H1 (cell line): ENCODE measurements at regions not wholly inside any gene's neighbourhood (a gene's known extent, or its start where the extent isn't known, plus 50 kb on each side); places are given as distances from the start of the nearest gene placed in this dataset.

Experiments used
- CREB1 ChIP-seq: IDR thresholded peaks from 2 replicates; pipeline ENCODE4 v1.6.1; 2012; ENCODE audit warnings: inconsistent platforms
- CTCF ChIP-seq, 3 experiments: IDR thresholded peaks; 1 replicate in 2 of 3; 2 replicates in 1 of 3; pipeline versions ENCODE4 v1.5.1 to v1.6.1; 2011; ENCODE audit warnings: low read length in 3 of 3, mild to moderate bottlenecking in 3 of 3, inconsistent platforms in 2 of 3, low read depth in 1 of 3, moderate library complexity in 1 of 3; ENCODE audit not compliant: insufficient read depth in 1 of 3; ENCODE audit errors: control extremely low read depth in 1 of 3
- EZH2 ChIP-seq: fragments of 200-600 bp; sonication (generic); IDR thresholded peaks from 2 replicates; pipeline ENCODE4 v1.7.1; 2012; ENCODE audit warnings: low read depth, mild to moderate bottlenecking, moderate library complexity, low read length, inconsistent platforms; ENCODE audit not compliant: severe bottlenecking
- POLR2A ChIP-seq, 2 experiments: IDR thresholded peaks; 1 replicate in 1 of 2; 2 replicates in 1 of 2; pipeline ENCODE4 v1.6.1; 2011; ENCODE audit warnings: low read depth in 2 of 2, low read length in 2 of 2, mild to moderate bottlenecking in 2 of 2; ENCODE audit errors: control extremely low read depth in 1 of 2
- POLR2AphosphoS5 ChIP-seq: IDR thresholded peaks from 2 replicates; pipeline ENCODE4 v1.6.1; 2011; ENCODE audit warnings: low read depth, low read length
- RAD21 ChIP-seq, 2 experiments: IDR thresholded peaks in 1 of 2; conservative IDR thresholded peaks in 1 of 2; 2 replicates each; pipeline ENCODE4 v1.6.1; 2011; ENCODE audit warnings: low read depth in 2 of 2, low read length in 2 of 2, improper control_type of control experiment in 1 of 2, inconsistent platforms in 1 of 2, mild to moderate bottlenecking in 1 of 2, moderate library complexity in 1 of 2
- TAF7 ChIP-seq: optimal IDR thresholded peaks from 2 replicates; pipeline ENCODE3; 2011; ENCODE audit warnings: low read depth, mild to moderate bottlenecking, inconsistent platforms, low read length, moderate library complexity, borderline replicate concordance
- YY1 ChIP-seq: IDR thresholded peaks from 2 replicates; pipeline ENCODE4 v1.6.1; 2011; ENCODE audit warnings: low read depth, mild to moderate bottlenecking, low read length
- TF ChIP-seq, protein P1 (sequence below): IDR thresholded peaks from 2 replicates; pipeline ENCODE4 v1.6.1; 2011; ENCODE audit warnings: low read depth, mild to moderate bottlenecking, low read length; ENCODE audit not compliant: insufficient read depth

DNA sequence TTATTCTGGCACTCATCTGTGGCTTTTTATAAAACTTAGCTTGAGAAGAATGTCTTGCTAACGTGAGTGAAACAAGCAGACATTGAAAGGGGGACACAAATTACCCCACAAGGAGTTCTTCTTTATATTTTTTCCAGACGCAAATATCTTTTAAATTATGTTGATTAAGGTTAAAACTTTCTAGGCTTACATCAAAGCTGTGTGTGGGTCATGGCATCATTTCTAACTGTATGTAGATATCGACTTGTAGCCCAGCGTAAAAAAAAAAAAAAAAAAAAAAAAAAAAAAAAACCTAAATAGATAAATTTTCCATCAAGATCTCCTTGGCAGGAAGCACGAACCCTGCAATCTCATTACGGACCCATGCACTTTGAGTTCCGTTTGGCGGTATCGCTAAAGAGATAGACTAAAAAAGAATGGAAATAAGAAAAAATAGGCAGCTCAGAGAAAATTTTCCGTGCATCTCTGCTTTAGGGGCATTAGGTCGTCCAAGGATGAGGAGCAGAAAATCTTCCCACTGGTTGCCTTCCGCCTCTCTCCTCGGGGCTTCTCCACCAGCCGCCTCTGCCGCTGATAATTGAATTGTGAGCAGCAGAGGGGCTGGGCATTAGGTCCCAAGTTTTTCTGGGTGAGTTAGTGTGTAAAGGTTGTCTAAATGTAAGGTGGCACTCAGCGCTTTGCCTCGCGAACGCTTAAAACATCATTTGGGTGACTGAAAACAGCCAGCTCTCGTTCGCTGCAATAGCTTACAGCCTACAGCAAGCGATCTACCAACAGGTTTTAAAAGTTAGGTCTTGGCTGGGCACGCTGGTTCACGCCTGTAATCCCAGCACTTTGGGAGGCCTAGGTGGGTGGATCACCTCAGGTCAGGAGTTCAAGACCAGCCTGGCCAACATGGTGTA is 194.0 kb downstream of the TRIM27 start:
- TF ChIP-seq POLR2AphosphoS5 = no peak
- no peak for TF ChIP-seq EZH2
- no peak for TF ChIP-seq TAF7
- no peak for TF ChIP-seq YY1
- no peak for TF ChIP-seq RAD21 (IDR thresholded peaks at IDR 0.05 in 1 of 2, conservative IDR thresholded peaks at IDR 0.05 in 1 of 2; ENCODE audit: low read depth in 2 of 2, low read length in 2 of 2)
- TF ChIP-seq CTCF (IDR thresholded peaks at IDR 0.05; ENCODE audit: control extremely low read depth in 1 of 3, insufficient read depth in 1 of 3, low read depth in 1 of 3, low read length in 3 of 3) = no peak
- TF ChIP-seq POLR2A (IDR thresholded peaks at IDR 0.05; ENCODE audit: control extremely low read depth in 1 of 2, low read depth in 2 of 2, low read length in 2 of 2) = no peak
- TF ChIP-seq CREB1 = no peak
- TF ChIP-seq, protein P1, sequence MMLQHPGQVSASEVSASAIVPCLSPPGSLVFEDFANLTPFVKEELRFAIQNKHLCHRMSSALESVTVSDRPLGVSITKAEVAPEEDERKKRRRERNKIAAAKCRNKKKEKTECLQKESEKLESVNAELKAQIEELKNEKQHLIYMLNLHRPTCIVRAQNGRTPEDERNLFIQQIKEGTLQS = no peak
